ENCODE measurements at regions not wholly inside any gene's neighbourhood (a gene's known extent, or its start where the extent isn't known, plus 50 kb on each side); places are given as distances from the start of the nearest gene placed in this dataset.

DNA sequence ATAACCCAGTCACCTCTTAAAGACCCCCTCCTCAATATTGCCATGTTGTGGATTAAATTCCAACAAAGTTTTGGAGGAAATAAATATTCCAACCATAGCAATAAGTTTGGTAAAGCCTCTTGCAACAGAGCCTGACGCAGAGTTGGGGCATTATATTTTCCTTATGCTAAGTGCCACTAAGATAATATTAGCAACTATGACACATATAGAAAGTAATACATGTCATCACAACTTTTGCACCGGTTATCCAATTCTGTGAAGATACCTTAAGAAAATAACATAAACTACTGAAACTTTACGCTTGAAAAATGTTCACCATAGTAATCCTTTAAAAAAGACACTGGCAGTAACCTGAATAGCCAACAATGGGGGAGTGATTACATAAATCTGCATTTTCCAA lies 52.2 kb upstream of the TRERF1 start:
- Mint-ChIP-seq H3K4me3 (no peak overlapping the region), H3K4me1 (no peaks in the 10 kb centered on the region), H3K27me3 (ENCODE audit: insufficient read depth, low read depth, poor library complexity) (no peaks in the 10 kb centered on the region), H3K9me3 (no peaks in the 10 kb centered on the region), H3K36me3 (ENCODE audit: low read depth) (no peaks in the 10 kb centered on the region), H3K27ac (no peak overlapping the region)
- Histone ChIP-seq H3K9me2 (ENCODE audit: insufficient read depth) (no peaks in the 10 kb centered on the region), H2AFZ (no peak overlapping the region), H3K4me2 (no peak overlapping the region), H4K20me1 (replicated peaks; ENCODE audit: insufficient read depth) (no peaks in the 10 kb centered on the region), H3K4me1 (ENCODE audit: insufficient read depth) (no peaks in the 10 kb centered on the region), H3K27me3 (ENCODE audit: insufficient read depth) (no peaks in the 10 kb centered on the region), H3K79me2 (replicated peaks; ENCODE audit: insufficient read depth) (no peaks in the 10 kb centered on the region), H3F3A (replicated peaks; ENCODE audit: low read depth) (no peaks in the 10 kb centered on the region), H3K4me3 (no peak overlapping the region), H3K36me3 (ENCODE audit: insufficient read depth) (no peaks in the 10 kb centered on the region), H3K27ac (ENCODE audit: low read depth) (no peak overlapping the region)
- TF ChIP-seq, protein P1, sequence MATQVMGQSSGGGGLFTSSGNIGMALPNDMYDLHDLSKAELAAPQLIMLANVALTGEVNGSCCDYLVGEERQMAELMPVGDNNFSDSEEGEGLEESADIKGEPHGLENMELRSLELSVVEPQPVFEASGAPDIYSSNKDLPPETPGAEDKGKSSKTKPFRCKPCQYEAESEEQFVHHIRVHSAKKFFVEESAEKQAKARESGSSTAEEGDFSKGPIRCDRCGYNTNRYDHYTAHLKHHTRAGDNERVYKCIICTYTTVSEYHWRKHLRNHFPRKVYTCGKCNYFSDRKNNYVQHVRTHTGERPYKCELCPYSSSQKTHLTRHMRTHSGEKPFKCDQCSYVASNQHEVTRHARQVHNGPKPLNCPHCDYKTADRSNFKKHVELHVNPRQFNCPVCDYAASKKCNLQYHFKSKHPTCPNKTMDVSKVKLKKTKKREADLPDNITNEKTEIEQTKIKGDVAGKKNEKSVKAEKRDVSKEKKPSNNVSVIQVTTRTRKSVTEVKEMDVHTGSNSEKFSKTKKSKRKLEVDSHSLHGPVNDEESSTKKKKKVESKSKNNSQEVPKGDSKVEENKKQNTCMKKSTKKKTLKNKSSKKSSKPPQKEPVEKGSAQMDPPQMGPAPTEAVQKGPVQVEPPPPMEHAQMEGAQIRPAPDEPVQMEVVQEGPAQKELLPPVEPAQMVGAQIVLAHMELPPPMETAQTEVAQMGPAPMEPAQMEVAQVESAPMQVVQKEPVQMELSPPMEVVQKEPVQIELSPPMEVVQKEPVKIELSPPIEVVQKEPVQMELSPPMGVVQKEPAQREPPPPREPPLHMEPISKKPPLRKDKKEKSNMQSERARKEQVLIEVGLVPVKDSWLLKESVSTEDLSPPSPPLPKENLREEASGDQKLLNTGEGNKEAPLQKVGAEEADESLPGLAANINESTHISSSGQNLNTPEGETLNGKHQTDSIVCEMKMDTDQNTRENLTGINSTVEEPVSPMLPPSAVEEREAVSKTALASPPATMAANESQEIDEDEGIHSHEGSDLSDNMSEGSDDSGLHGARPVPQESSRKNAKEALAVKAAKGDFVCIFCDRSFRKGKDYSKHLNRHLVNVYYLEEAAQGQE (IDR thresholded peaks at IDR 0.05; ENCODE audit: unreplicated experiment) = no peak
- DNase-seq (ENCODE audit: low spot score) (no peak), ATAC-seq (no peak)

DNA sequence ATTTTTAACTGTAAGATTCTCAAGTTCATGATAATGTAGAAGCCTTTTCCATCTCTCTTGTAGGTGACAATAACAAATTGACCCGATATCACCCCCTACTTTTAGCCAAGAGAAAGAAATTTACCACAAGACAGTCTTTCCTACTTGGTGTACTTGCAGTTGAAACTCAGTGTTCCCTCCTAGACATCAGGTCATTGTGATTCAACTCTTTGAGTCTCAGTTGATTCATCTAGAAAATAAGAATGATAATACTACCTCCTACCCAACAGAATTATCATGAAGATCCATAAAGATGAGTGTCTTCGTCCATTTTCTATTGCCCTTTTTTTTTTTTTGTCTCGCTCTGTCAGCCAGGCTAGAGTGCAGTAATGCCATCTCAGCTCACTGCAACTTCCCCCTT lies 51.3 kb upstream of the TRERF1 start:
- no peak overlapping the region for H3K4me2 ChIP-seq
- no peaks in the 10 kb centered on the region for H3K27me3 Mint-ChIP-seq (ENCODE audit: insufficient read depth, low read depth, poor library complexity)
- H3K27ac Mint-ChIP-seq = no peak overlapping the region
- no peak overlapping the region for H3K4me3 ChIP-seq
- H3F3A ChIP-seq (replicated peaks; ENCODE audit: low read depth) = no peaks in the 10 kb centered on the region
- DNase-seq (ENCODE audit: low spot score) = no peak
- 0 out of 2 replicates have a peak, but pooled peaks cover 2% of the 10 kb centered on the region for H3K9me2 ChIP-seq (ENCODE audit: insufficient read depth)
- H3K4me1 Mint-ChIP-seq = no peaks in the 10 kb centered on the region
- no peak overlapping the region for H3K4me3 Mint-ChIP-seq
- H3K27ac ChIP-seq (ENCODE audit: low read depth) = no peak overlapping the region
- H4K20me1 ChIP-seq (replicated peaks; ENCODE audit: insufficient read depth) = no peaks in the 10 kb centered on the region
- no peak for ATAC-seq
- H3K9me3 Mint-ChIP-seq = no peaks in the 10 kb centered on the region
- H3K79me2 ChIP-seq (replicated peaks; ENCODE audit: insufficient read depth) = no peaks in the 10 kb centered on the region
- H2AFZ ChIP-seq = no peak overlapping the region
- no peaks in the 10 kb centered on the region for H3K36me3 ChIP-seq (ENCODE audit: insufficient read depth)
- H3K4me1 ChIP-seq (ENCODE audit: insufficient read depth) = no peaks in the 10 kb centered on the region
- H3K27me3 ChIP-seq (ENCODE audit: insufficient read depth) = no peaks in the 10 kb centered on the region
- no peaks in the 10 kb centered on the region for H3K36me3 Mint-ChIP-seq (ENCODE audit: low read depth)
- TF ChIP-seq, protein P2, sequence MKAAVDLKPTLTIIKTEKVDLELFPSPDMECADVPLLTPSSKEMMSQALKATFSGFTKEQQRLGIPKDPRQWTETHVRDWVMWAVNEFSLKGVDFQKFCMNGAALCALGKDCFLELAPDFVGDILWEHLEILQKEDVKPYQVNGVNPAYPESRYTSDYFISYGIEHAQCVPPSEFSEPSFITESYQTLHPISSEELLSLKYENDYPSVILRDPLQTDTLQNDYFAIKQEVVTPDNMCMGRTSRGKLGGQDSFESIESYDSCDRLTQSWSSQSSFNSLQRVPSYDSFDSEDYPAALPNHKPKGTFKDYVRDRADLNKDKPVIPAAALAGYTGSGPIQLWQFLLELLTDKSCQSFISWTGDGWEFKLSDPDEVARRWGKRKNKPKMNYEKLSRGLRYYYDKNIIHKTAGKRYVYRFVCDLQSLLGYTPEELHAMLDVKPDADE (IDR thresholded peaks at IDR 0.05) = no peak
- TF ChIP-seq, protein P1 (IDR thresholded peaks at IDR 0.05; ENCODE audit: unreplicated experiment) = no peak
- TF ChIP-seq, protein P3, sequence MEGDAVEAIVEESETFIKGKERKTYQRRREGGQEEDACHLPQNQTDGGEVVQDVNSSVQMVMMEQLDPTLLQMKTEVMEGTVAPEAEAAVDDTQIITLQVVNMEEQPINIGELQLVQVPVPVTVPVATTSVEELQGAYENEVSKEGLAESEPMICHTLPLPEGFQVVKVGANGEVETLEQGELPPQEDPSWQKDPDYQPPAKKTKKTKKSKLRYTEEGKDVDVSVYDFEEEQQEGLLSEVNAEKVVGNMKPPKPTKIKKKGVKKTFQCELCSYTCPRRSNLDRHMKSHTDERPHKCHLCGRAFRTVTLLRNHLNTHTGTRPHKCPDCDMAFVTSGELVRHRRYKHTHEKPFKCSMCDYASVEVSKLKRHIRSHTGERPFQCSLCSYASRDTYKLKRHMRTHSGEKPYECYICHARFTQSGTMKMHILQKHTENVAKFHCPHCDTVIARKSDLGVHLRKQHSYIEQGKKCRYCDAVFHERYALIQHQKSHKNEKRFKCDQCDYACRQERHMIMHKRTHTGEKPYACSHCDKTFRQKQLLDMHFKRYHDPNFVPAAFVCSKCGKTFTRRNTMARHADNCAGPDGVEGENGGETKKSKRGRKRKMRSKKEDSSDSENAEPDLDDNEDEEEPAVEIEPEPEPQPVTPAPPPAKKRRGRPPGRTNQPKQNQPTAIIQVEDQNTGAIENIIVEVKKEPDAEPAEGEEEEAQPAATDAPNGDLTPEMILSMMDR (conservative IDR thresholded peaks at IDR 0.05; ENCODE audit: low read depth in 2 of 2) = no peak
- TF ChIP-seq NANOG (IDR thresholded peaks at IDR 0.05; ENCODE audit: borderline replicate concordance) = no peak
- no peak for TF ChIP-seq JUNB (IDR thresholded peaks at IDR 0.05; ENCODE audit: unreplicated experiment)
- TF ChIP-seq EZH2 (IDR thresholded peaks at IDR 0.05; ENCODE audit: low read depth, unreplicated experiment) = no peak
- TF ChIP-seq ZNF114 (CRISPR knock-in tag; IDR thresholded peaks at IDR 0.05) = no peak
- TF ChIP-seq EZH2phosphoT487 (IDR thresholded peaks at IDR 0.05; ENCODE audit: unreplicated experiment) = no peak
